NB4 (cell line): ENCODE measurements at regions not wholly inside any gene's neighbourhood (a gene's known extent, or its start where the extent isn't known, plus 50 kb on each side); places are given as distances from the start of the nearest gene placed in this dataset.

Experiments used
- CTCF ChIP-seq: IDR thresholded peaks from one replicate; pipeline ENCODE4 v1.5.1; 2012; ENCODE audit warnings: low read depth, low read length
- POLR2A ChIP-seq: IDR thresholded peaks from 2 replicates; pipeline ENCODE4 v1.6.1; 2011; ENCODE audit warnings: mild to moderate bottlenecking; ENCODE audit not compliant: insufficient read length; ENCODE audit errors: extremely low read depth

DNA sequence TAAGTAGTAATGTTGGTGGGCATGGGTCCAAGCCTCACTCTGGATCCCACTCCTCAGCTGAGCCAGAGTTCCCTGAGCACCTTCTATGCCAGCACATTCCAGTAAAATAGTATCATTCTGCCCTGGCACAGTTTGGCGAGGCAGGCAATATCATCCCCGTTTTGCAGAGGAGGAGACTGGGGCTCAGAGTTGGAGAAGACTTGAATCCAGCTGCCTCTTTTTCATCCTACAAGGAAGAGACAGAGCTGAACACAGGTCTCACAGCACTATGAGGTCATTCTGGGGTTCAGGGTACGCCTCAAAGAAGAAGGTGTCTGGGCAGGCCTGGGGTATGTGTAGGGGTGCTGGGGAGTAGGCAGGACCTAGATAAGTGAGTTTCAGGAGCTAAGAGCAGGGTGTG lies 103.9 kb upstream of the STX18 start:
- TF ChIP-seq POLR2A (no peak), CTCF (no peak)
